Skeletal muscle tissue (tissue), 3 donors: ENCODE measurements at regions not wholly inside any gene's neighbourhood (a gene's known extent, or its start where the extent isn't known, plus 50 kb on each side); places are given as distances from the start of the nearest gene placed in this dataset.

ENCODE experiments used
- H3K27ac ChIP-seq: one replicate; pipeline ENCODE4 v1.7.0; 2013; ENCODE audit warnings: mild to moderate bottlenecking, low read depth, low read length, inconsistent platforms
- H3K27me3 ChIP-seq, 3 donors: one replicate each; pipeline ENCODE4 v1.7.0; 2013; ENCODE audit warnings: low read length in 3 of 3; ENCODE audit not compliant: control insufficient read depth in 3 of 3, insufficient read depth in 3 of 3
- H3K36me3 ChIP-seq, 3 donors: one replicate each; pipeline ENCODE4 v1.7.0; 2013; ENCODE audit warnings: low read length in 3 of 3; ENCODE audit not compliant: control insufficient read depth in 3 of 3, insufficient read depth in 3 of 3
- H3K4me1 ChIP-seq, 3 donors: one replicate each; pipeline ENCODE4 v1.7.0; 2013; ENCODE audit warnings: low read length in 3 of 3, mild to moderate bottlenecking in 3 of 3; ENCODE audit not compliant: control insufficient read depth in 3 of 3, insufficient read depth in 3 of 3
- H3K4me3 ChIP-seq, 3 donors: one replicate each; pipeline ENCODE4 v1.7.0; 2013; ENCODE audit warnings: low read length in 3 of 3
- H3K9ac ChIP-seq, 3 donors: one replicate each; pipeline ENCODE4 v1.7.0; 2013; ENCODE audit warnings: low read length in 3 of 3, mild to moderate bottlenecking in 3 of 3, moderate library complexity in 2 of 3, low read depth in 1 of 3
- H3K9me3 ChIP-seq, 3 donors: one replicate each; pipeline ENCODE4 v1.7.0; 2013; ENCODE audit warnings: low read length in 3 of 3; ENCODE audit not compliant: control insufficient read depth in 3 of 3
- donor health status: Osteomylitis.

DNA sequence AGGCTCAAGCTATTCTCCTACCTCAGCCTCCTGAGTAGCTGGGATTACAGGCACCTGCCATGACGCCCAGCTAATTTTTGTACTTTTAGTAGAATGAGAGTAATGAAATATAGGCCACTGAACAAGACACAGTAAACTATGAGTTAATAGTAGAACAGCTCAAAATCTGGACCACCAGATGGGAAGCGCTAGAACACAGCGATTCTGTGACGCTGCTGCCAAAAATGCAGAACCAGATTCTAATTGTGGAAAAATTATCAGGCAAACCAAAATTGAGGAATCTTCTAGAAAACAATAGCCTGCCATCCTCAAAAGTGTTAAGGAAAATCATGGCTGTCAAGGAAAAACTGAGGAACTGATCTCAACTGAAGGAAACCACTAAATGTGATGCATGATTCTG lies 111.4 kb upstream of the TIAM1 start:
- Histone ChIP-seq H3K4me3 (no peak overlapping the region), H3K4me1 (no peaks in the 10 kb centered on the region), H3K36me3 (no peaks in the 10 kb centered on the region), H3K9ac (no peak overlapping the region), H3K27me3 (no peaks in the 10 kb centered on the region), H3K9me3 (no peaks in the 10 kb centered on the region), H3K27ac (no peak overlapping the region)

DNA sequence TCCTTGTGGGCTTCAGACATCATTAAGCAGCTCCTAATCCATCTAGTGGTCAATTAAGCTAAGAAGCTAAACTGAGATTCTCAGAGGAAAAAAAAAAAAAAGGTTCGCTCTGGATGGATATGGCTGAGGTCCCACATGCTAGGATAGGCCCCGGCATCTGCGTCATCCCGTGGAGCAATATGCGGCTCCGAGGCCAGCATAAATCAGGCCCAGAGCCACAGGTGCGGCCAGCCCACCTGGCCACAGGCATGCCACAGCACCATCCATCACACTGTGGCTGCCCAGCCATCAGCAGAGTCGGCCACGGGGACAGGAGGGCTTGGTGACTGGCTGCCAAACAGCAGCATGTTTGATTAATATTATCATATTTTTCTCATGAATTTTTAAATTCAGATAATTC lies 106.9 kb upstream of the TIAM1 start:
- H3K27me3 ChIP-seq = no peaks in the 10 kb centered on the region
- no peak overlapping the region for H3K4me3 ChIP-seq
- H3K4me1 ChIP-seq = no peaks in the 10 kb centered on the region
- H3K27ac ChIP-seq = no peak overlapping the region
- no peaks in the 10 kb centered on the region for H3K36me3 ChIP-seq
- no peaks in the 10 kb centered on the region for H3K9me3 ChIP-seq
- H3K9ac ChIP-seq = no peak overlapping the region

DNA sequence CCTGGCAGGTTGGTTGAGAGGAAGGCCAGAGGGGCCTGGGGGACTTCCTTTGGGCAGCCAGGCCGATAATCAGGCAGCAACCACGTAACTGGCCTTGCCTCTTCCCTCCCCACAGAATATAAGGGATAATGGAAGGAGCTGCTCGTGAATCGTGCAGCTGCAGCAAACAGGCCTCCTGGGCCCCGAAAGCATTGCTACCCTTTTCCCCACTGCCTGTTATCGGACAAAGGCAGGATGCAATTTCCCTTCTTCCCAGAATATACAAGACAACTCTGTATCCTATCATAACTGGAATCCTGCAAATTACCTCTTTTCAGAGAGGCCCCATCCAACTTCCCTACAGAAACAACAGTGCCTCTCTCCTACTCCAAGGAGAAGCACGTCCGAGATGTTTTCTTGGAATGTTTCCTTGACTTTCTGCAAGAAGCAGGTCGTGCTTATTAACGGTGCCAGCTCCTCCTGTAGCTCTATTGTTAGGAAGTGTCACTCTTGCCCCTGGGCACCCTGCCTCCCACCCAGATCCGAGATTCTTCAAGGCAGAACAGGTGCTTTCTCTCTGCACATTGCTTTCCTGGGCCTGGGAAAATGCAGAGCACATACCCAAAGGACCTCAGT lies 106.0 kb upstream of the TIAM1 start:
- Histone ChIP-seq H3K9ac (no peak overlapping the region), H3K27ac (no peak overlapping the region), H3K4me3 (no peak overlapping the region), H3K36me3 (no peaks in the 10 kb centered on the region), H3K4me1 (no peaks in the 10 kb centered on the region), H3K9me3 (no peaks in the 10 kb centered on the region), H3K27me3 (no peaks in the 10 kb centered on the region)

DNA sequence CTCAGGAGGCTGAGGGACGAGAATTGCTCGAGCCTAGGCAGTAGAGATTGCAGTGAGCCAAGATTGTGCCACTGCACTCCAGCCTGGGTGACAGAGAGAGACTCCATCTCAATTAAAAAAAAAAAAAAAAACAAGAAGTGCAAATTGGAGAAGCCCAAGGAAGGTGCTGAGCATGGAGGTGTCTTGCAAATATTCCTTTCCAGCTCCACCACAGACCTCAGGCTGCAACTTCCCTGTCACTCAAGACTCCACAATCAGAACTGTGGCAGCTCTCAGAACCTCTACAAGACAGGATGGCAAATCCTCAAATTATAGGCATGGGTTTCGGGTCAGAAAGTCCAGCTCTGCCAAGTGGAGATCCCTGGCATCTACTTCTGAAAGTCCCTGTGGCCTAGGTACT lies 104.4 kb upstream of the TIAM1 start:
- Histone ChIP-seq H3K9ac (no peak overlapping the region), H3K4me1 (no peaks in the 10 kb centered on the region)

DNA sequence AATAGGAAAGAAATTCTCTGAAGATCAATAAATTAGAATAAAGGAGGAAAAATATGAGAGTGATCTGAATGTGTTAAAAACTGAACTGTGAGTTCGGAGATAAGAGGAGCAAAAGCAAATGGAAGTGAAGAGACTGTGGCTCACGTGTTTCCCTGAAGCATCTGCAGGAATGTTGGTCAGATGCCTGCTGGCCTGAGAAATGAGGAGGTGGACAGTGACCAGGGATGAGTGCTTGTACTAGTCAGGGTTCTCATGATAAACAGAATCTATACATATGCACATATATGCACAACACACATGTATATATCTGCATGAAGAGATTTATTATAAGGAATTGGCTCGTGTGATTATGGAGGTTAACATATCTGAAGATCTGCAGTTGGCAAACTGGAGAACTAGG lies 103.4 kb upstream of the TIAM1 start:
- no peaks in the 10 kb centered on the region for H3K27me3 ChIP-seq
- no peak overlapping the region for H3K9ac ChIP-seq
- H3K4me1 ChIP-seq = no peaks in the 10 kb centered on the region
- no peaks in the 10 kb centered on the region for H3K9me3 ChIP-seq
- no peak overlapping the region for H3K4me3 ChIP-seq
- no peak overlapping the region for H3K27ac ChIP-seq
- no peaks in the 10 kb centered on the region for H3K36me3 ChIP-seq

More for the DNA sequence above, 104.4 kb upstream of the TIAM1 start:
- Histone ChIP-seq H3K27ac (no peak overlapping the region), H3K4me3 (no peak overlapping the region), H3K36me3 (no peaks in the 10 kb centered on the region), H3K9me3 (no peaks in the 10 kb centered on the region), H3K27me3 (no peaks in the 10 kb centered on the region)

DNA sequence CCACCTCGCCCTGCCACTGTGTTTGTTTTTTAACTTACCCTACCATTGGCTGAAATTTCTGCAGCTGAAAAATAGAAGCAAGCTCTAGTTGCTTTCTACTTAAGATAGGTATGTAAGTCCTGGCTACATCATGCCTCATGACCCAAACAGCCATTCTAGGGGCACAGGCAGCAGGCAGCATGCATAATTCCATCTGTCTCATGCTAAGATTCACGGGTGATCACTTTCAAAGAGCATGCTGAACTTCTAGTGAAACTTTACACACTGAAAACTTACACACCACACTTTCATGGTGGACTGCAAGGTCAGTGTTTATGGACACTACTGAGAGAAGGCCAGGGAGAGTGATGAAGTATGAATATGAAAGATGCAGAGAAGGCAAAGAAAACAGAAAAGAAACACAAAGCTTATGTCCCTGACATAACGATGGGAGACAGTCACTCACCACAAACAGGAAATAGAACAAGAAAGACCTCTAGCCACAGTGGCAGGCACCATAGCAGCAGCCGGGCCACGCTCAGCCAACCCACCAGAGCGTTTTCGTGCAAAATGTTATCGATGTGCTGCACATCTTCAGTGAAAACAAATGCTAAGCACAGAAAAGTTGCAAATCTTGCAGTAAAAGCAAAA lies 102.3 kb upstream of the TIAM1 start:
- H3K27ac ChIP-seq = no peak overlapping the region

DNA sequence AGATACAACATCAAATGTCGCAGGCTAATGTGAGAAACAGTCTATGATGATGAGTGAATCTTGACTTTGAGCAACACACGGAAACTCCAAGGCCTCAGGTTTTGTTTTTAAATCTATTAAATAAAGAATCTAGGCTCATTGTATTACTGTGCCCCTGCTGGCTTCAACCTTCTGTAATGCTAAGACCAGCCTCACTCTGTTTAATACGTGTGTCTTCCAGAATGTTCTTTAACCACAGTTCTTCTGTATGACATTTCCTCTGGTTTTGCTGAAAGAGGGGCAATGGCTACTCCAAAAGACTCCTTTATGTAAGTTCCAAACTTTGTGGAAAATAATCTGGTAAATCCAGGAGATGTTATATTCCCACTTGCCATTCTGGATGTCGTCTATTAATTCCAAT lies 101.1 kb upstream of the TIAM1 start:
- H3K9me3 ChIP-seq = peaks cover 0 to 9% (median 3%) of the 10 kb centered on the region in 3 donors
- H3K27me3 ChIP-seq = no peaks in the 10 kb centered on the region
- no peaks in the 10 kb centered on the region for H3K36me3 ChIP-seq
- no peak overlapping the region for H3K4me3 ChIP-seq
- H3K27ac ChIP-seq = no peak overlapping the region
- H3K9ac ChIP-seq = no peak overlapping the region
- no peaks in the 10 kb centered on the region for H3K4me1 ChIP-seq

More for the DNA sequence above, 102.3 kb upstream of the TIAM1 start:
- Histone ChIP-seq H3K36me3 (no peaks in the 10 kb centered on the region), H3K9me3 (peaks cover 0 to 3% (median 2%) of the 10 kb centered on the region in 3 donors), H3K9ac (no peak overlapping the region), H3K27me3 (no peaks in the 10 kb centered on the region), H3K4me1 (no peaks in the 10 kb centered on the region), H3K4me3 (no peak overlapping the region)

DNA sequence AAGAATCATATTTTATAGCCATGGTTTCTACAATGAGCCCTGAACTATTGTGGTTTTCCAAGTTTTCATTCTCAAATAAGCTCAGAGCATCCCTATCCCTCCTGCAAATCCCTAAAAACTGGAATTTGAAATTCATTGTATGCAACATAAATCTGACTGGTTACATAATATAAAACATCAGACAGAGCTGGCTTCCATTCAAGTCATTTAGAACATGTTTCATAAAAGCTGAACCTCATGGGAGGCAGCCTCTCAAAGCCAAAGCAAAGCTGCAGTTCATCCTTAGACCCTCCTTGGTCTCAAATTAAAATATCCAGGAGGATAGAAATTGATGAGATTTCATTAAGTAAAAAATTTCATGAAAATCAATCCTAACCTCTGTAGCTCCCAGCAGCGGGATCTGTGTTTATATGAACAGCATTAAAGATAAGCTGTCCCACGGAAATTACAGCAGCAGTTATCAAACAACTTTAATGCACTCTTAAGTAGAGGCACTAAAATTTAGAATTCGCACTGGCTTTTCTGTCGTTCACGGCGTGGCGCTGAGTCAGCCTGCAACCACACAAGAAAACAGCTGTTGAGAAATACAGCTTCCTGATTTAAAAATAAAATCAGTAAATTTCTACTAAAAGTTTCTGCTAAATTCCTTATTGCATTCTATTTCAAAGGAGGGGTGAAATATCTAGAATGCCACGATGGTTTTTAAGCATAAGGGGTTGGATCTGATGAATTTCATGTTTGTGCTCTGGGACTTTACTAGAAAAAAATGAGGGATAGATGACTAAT lies 99.9 kb upstream of the TIAM1 start:
- no peak overlapping the region for H3K27ac ChIP-seq
- H3K4me1 ChIP-seq = no peaks in the 10 kb centered on the region
- no peak overlapping the region for H3K9ac ChIP-seq
- H3K36me3 ChIP-seq = no peaks in the 10 kb centered on the region
- H3K27me3 ChIP-seq = no peaks in the 10 kb centered on the region
- H3K9me3 ChIP-seq = peaks cover 0 to 9% (median 3%) of the 10 kb centered on the region in 3 donors
- H3K4me3 ChIP-seq = no peak overlapping the region

DNA sequence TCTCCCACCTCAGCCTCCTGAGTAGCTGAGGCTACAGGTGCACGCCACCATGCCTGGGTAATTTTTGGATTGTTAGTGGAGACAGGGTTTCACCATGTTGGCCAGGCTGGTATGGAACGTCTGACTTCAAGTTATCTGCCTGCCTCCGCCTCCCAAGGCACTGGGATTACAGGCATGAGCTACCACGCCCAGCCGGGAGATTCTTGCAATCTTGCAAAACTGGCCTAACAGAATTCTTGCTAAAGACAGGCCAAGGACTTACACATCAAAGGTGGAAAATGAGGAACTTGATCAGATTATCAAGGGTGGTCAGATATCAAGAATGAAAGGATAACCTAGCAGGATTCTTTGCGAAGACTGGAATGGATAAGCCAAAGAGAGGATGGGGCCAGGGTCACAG lies 98.3 kb upstream of the TIAM1 start:
- no peak overlapping the region for H3K9ac ChIP-seq
- H3K9me3 ChIP-seq = peaks cover 0 to 9% (median 3%) of the 10 kb centered on the region in 3 donors
- no peak overlapping the region for H3K27ac ChIP-seq
- no peaks in the 10 kb centered on the region for H3K4me1 ChIP-seq
- no peaks in the 10 kb centered on the region for H3K27me3 ChIP-seq
- no peaks in the 10 kb centered on the region for H3K36me3 ChIP-seq
- no peak overlapping the region for H3K4me3 ChIP-seq

DNA sequence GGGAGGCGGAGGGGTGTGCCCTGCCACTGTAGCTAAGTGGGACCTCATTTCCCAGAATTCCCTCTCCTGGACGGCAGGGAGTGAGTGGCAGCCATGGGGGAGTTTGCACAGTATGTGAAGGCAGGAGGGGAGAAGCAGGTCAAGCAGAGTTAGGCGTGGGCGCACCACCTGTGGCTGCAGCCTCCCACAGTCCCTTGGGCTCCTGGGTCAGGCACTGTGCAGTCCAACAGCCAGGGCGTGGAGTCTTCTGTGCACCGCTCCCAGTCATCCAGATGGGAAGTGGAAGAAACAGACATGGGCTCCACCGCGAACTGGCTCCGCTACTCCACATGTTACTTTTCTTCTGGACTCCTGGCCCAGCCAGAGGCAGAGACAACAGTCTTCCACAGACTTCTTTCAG lies 85.4 kb upstream of the TIAM1 start:
- Histone ChIP-seq H3K27ac (no peak overlapping the region), H3K27me3 (no peaks in the 10 kb centered on the region)

More for the DNA sequence above, 85.4 kb upstream of the TIAM1 start:
- Histone ChIP-seq H3K9me3 (no peaks in the 10 kb centered on the region), H3K4me3 (no peak overlapping the region), H3K36me3 (no peaks in the 10 kb centered on the region), H3K9ac (no peak overlapping the region), H3K4me1 (no peaks in the 10 kb centered on the region)
